Stomach (tissue), 8 donors: ENCODE measurements at regions not wholly inside any gene's neighbourhood (a gene's known extent, or its start where the extent isn't known, plus 50 kb on each side); places are given as distances from the start of the nearest gene placed in this dataset.

ENCODE experiments used
- DNase-seq, 2 donors: peaks; one replicate each; pipeline versions ENCODE4 v3.0.0 to v3.0.0-alpha.2; 2013 to 2019
- H3K27ac ChIP-seq, 5 donors: fragments of 200-600 bp in 4 of 5; sonication (generic) in 4 of 5; one replicate each; pipeline ENCODE4 v1.5.1; 2013 to 2019; ENCODE audit warnings: mild to moderate bottlenecking in 1 of 5, moderate library complexity in 1 of 5
- H3K27me3 ChIP-seq, 3 donors: fragments of 200-600 bp; sonication (generic); one replicate each; pipeline ENCODE4 v1.5.1; 2017 to 2019; ENCODE audit warnings: mixed run types in 1 of 3
- H3K36me3 ChIP-seq, 4 donors: fragments of 200-600 bp; sonication (generic); 1 replicate in 3 of 4; 2 replicates in 1 of 4; pipeline ENCODE4 v1.5.1; 2016 to 2019
- H3K4me1 ChIP-seq, 4 donors: fragments of 200-600 bp; sonication (generic); one replicate each; pipeline ENCODE4 v1.5.1; 2016 to 2019
- H3K4me3 ChIP-seq, 4 donors: fragments of 200-600 bp; sonication (generic) in 3 of 4; one replicate each; pipeline ENCODE4 v1.5.1; 2016 to 2019; ENCODE audit warnings: mild to moderate bottlenecking in 1 of 4
- H3K9me3 ChIP-seq, 4 donors: fragments of 200-600 bp; sonication (generic); one replicate each; pipeline ENCODE4 v1.5.1; 2016 to 2019
- EP300 ChIP-seq: sonication (generic); formaldehyde crosslinking; IDR thresholded peaks from one replicate; pipeline ENCODE4 v1.6.1; 2017; ENCODE audit warnings: antibody characterized with exemption
- POLR2A ChIP-seq, 4 donors: fragments of 450-650 bp; IDR thresholded peaks; one replicate each; pipeline ENCODE4 v1.6.1; 2016; ENCODE audit warnings: antibody characterized with exemption in 4 of 4, control low read depth in 2 of 4, mild to moderate bottlenecking in 1 of 4, moderate library complexity in 1 of 4
- POLR2AphosphoS5 ChIP-seq, 3 donors: sonication (generic); formaldehyde crosslinking; IDR thresholded peaks; one replicate each; pipeline ENCODE4 v1.6.1; 2016; ENCODE audit warnings: antibody characterized with exemption in 3 of 3
- WGBS, 5 donors: extraction: QIAGEN DNeasy Blood & Tissue Kit in 3 of 5; methylation state at CpG; one replicate each; pipeline versions ENCODE4 v1.1.5 to v1.1.7; 2013 to 2018; 5-methylcytosine and 5-hydroxymethylcytosine counted together
- intact Hi-C: fragments of 100-400 bp; cut with DNase I; formaldehyde crosslinking; loops from one replicate; pipeline ENCODE4 v1.15.1; 2023; ENCODE audit warnings: low total_unique reads
- TF ChIP-seq, protein P1 (sequence below), 7 experiments: fragments of 450-650 bp in 4 of 7; fragments of 200-600 bp in 3 of 7; sonication (generic) in 3 of 7; IDR thresholded peaks; one replicate each; pipeline ENCODE4 v1.5.1; 2016 to 2019; ENCODE audit warnings: antibody characterized with exemption in 7 of 7, control low read depth in 2 of 7, mild to moderate bottlenecking in 1 of 7
- donor health status: healthy with polysubstance abuse.
- donor health status: Bipolar disorder and iron deficiency.
- donor health status: healthy.

DNA sequence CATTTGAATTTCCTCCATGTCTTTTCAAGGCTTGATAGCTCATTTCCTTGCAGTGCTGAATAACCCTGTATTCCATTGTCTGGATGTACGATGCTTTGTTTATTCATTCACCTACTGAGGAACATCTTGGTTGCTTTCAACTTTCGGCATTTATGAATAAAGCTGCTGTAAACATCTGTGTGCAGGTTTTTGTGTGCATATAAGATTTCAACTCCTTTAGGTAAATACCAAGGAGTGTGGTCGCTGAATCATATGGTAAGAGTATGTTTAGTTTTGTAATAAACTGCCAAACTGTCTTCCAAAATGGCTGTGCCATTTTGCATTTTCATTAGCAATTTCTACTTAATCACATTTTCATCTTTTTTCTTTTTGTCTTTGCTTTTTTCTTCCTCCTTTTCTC, 327.7 kb upstream of the TBX3 start:
- intact Hi-C loops = no loop called here
- Histone ChIP-seq H3K27ac (no peak overlapping the region), H3K4me1 (no peaks in the 10 kb centered on the region), H3K9me3 (no peaks in the 10 kb centered on the region), H3K36me3 (no peaks in the 10 kb centered on the region), H3K4me3 (no peak overlapping the region), H3K27me3 (peaks cover 0 to 5% (median 0%) of the 10 kb centered on the region in 3 donors)
- TF ChIP-seq POLR2A (IDR thresholded peaks at IDR 0.05) (no peak), POLR2AphosphoS5 (IDR thresholded peaks at IDR 0.05) (no peak), EP300 (no peak)
- TF ChIP-seq, protein P1, sequence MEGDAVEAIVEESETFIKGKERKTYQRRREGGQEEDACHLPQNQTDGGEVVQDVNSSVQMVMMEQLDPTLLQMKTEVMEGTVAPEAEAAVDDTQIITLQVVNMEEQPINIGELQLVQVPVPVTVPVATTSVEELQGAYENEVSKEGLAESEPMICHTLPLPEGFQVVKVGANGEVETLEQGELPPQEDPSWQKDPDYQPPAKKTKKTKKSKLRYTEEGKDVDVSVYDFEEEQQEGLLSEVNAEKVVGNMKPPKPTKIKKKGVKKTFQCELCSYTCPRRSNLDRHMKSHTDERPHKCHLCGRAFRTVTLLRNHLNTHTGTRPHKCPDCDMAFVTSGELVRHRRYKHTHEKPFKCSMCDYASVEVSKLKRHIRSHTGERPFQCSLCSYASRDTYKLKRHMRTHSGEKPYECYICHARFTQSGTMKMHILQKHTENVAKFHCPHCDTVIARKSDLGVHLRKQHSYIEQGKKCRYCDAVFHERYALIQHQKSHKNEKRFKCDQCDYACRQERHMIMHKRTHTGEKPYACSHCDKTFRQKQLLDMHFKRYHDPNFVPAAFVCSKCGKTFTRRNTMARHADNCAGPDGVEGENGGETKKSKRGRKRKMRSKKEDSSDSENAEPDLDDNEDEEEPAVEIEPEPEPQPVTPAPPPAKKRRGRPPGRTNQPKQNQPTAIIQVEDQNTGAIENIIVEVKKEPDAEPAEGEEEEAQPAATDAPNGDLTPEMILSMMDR (IDR thresholded peaks at IDR 0.05) = no peak
- DNase-seq = no peak
- 61 to 76% (median 75%) methylated on average over 3 of the region's 3 CpGs for WGBS, 5 donors

DNA sequence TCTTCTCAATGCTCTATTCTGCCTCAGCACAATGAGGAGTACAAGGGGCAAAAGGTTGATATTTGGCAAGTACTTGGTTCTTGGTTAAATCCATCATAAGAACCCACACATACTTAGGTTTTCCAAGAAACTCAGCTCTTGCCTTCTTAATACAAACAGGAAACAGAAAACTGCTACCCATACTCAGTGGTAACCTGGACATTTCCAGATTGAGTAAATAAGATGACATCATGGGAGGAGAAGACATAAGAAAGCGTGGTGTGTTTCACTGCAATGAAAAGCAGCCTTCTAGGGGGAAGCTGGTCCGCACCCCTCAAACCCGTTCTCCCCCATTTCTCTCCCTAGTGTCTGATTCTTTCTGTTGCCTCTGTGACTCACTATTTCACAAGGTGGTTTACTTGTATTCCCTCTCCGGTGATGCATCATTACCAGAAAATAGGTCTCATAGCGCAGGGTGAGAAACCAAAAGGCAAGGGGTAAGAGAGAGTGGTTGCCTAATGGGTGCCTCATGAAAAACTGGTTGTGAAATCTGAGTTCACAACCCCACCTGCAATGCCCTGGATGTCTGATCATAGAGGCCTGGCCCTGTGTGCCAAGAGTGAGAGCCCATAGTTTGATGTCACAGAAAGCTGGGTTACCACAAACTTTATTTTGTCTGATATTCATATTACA, 326.5 kb upstream of the TBX3 start:
- DNase-seq = no peak
- intact Hi-C loops = no loop called here
- no peak overlapping the region for H3K4me3 ChIP-seq
- no peaks in the 10 kb centered on the region for H3K36me3 ChIP-seq
- TF ChIP-seq EP300 = no peak
- no peak for TF ChIP-seq POLR2A (IDR thresholded peaks at IDR 0.05)
- TF ChIP-seq, protein P1 (IDR thresholded peaks at IDR 0.05) = no peak
- no peak for TF ChIP-seq POLR2AphosphoS5 (IDR thresholded peaks at IDR 0.05)
- 90 to 96% (median 94%) methylated on average over 5 of the region's 5 CpGs for WGBS, 5 donors
- H3K9me3 ChIP-seq = no peaks in the 10 kb centered on the region
- no peaks in the 10 kb centered on the region for H3K4me1 ChIP-seq
- peaks cover 0 to 5% (median 0%) of the 10 kb centered on the region in 3 donors for H3K27me3 ChIP-seq
- H3K27ac ChIP-seq = no peak overlapping the region

DNA sequence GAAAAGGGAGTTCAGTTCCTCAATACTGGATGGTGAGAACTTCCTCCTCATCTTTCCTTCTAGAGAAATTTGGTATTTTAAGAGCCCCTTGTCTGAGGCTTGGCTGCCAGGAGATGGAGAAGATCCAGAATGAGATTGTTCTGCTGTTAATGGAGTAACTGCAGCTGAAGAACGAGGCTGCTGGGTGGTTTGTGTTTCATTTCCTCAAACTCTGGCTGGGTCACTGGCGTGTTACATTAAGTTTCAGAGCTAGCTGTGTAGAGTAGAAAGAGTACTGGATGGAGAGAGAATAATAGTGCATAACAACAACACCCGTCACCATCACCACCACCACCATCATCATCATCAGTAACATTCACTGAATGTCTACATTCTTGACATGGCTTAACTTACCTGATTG, 325.0 kb upstream of the TBX3 start:
- no peaks in the 10 kb centered on the region for H3K27me3 ChIP-seq
- WGBS, 5 donors = 68 to 83% (median 74%) methylated on average over 3 of the region's 3 CpGs
- no peak for TF ChIP-seq EP300
- TF ChIP-seq POLR2AphosphoS5 (IDR thresholded peaks at IDR 0.05) = no peak
- TF ChIP-seq, protein P1 (IDR thresholded peaks at IDR 0.05) = no peak
- no peak for TF ChIP-seq POLR2A (IDR thresholded peaks at IDR 0.05)
- no peak overlapping the region for H3K27ac ChIP-seq
- H3K36me3 ChIP-seq = no peaks in the 10 kb centered on the region
- intact Hi-C loops = no loop called here
- no peaks in the 10 kb centered on the region for H3K9me3 ChIP-seq
- no peak overlapping the region for H3K4me3 ChIP-seq
- peak in 1 of 2 donors; percentile 34 for DNase-seq
- no peaks in the 10 kb centered on the region for H3K4me1 ChIP-seq

DNA sequence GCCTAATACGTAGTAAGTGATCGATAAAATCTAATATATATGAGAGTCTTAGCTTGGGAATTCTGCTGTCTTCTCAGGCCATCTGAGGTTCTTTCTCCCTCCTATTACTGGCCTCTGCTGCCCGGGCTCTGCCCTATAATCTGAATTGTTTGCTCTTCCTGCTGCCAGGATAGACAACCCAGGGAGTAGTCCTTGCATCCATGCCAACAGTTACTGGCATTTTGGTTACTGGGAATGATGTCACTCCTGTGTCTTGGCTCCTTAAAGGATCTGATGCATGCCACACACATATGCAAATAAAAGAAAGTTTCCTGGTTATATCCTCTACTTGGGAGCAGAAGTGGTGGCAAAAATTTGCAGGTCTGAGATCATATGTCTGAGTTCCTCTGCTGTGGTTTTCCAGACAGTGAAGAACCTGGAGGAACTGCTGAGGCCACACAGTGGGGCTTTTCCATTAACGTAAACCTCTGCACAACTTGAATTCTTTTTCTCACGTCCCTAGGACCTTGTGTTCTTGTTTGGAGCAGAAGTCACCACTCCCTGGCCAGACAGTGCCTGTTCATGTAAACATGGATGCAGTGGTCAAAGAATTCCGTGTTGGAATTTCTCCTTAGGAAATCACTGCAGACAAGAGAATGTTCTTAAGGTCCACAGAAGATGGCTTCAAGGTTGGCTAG, 320.6 kb upstream of the TBX3 start:
- intact Hi-C loops = no loop called here
- no peak overlapping the region for H3K4me3 ChIP-seq
- no peak for DNase-seq
- TF ChIP-seq POLR2AphosphoS5 (IDR thresholded peaks at IDR 0.05) (peak in 1 of 3 donors; percentile 11), EP300 (no peak)
- peaks cover 6 to 10% (median 6%) of the 10 kb centered on the region in 4 donors for H3K4me1 ChIP-seq
- no peak overlapping the region for H3K27ac ChIP-seq
- no peaks in the 10 kb centered on the region for H3K27me3 ChIP-seq
- WGBS, 5 donors = 63 to 75% (median 71%) methylated on average over 6 of the region's 6 CpGs
- no peaks in the 10 kb centered on the region for H3K9me3 ChIP-seq
- H3K36me3 ChIP-seq = no peaks in the 10 kb centered on the region

DNA sequence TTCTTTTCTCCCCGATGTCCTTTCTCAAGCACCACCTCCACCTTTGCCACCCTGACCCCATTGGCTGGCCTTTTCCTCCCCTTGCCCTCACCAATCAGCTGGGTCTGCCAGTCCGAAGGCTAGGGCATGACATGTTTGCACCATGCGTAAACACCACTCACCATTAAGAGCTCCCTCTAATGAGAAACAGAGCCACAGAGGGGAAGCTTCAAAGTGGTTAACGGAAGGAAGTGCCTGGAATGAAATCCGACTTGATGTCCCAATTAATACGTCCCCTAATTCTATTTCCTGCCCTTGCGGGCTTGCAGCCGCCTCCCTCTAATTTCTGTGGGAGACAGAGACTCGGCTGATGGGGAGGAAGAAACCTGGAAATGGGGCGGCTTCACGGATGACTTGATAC, 318.5 kb upstream of the TBX3 start:
- H3K36me3 ChIP-seq = no peaks in the 10 kb centered on the region
- DNase-seq = peak in 1 of 2 donors; percentile 20
- TF ChIP-seq, protein P1 (IDR thresholded peaks at IDR 0.05) = no peak
- TF ChIP-seq POLR2A (IDR thresholded peaks at IDR 0.05) = no peak
- TF ChIP-seq EP300 = no peak
- no peak for TF ChIP-seq POLR2AphosphoS5 (IDR thresholded peaks at IDR 0.05)
- no peak overlapping the region for H3K27ac ChIP-seq
- no peak overlapping the region for H3K4me3 ChIP-seq
- intact Hi-C loops = no loop called here
- WGBS, 5 donors = 72 to 82% (median 78%) methylated on average over 11 of the region's 11 CpGs
- peaks cover 6 to 10% (median 9%) of the 10 kb centered on the region in 4 donors for H3K4me1 ChIP-seq
- H3K27me3 ChIP-seq = no peaks in the 10 kb centered on the region
- no peaks in the 10 kb centered on the region for H3K9me3 ChIP-seq
